ENCODE measurements at regions not wholly inside any gene's neighbourhood (a gene's known extent, or its start where the extent isn't known, plus 50 kb on each side); places are given as distances from the start of the nearest gene placed in this dataset.

GRCh38 chr14:76923431-76924370 lies 97.5 kb downstream of the LRRC74A start:
- no peaks in the 10 kb centered on the region for H4K20me1 ChIP-seq (ENCODE audit: control insufficient read depth, insufficient read depth, low read length, poor library complexity, severe bottlenecking)
- peaks cover 26 to 37% of the 10 kb centered on the region in 2 donors for H3K4me1 ChIP-seq (ENCODE audit: control insufficient read depth in 2 of 2, insufficient read depth in 2 of 2, low read length in 2 of 2)
- H3K79me2 ChIP-seq (ENCODE audit: control insufficient read depth, insufficient read depth, low read length): no peaks in the 10 kb centered on the region
- no peak overlapping the region for H3K4me3 ChIP-seq (ENCODE audit: control extremely low read depth in 1 of 5, extremely low read depth in 1 of 5, insufficient read depth in 1 of 5, low read depth in 2 of 5, low read length in 4 of 5)
- peaks cover 37% of the 10 kb centered on the region for H3K4me1 Mint-ChIP-seq
- ATAC-seq (ENCODE audit: low read depth): no peak
- TF ChIP-seq CTCF (IDR thresholded peaks at IDR 0.05): no peak
- no peak for TF ChIP-seq EZH2 (IDR thresholded peaks at IDR 0.05; ENCODE audit: borderline replicate concordance, insufficient read depth, low read depth, low read length, poor library complexity, severe bottlenecking)
- no peak overlapping the region for H3K27ac Mint-ChIP-seq
- no peak overlapping the region for H2AFZ ChIP-seq (ENCODE audit: insufficient read depth, low read depth, low read length, poor library complexity, severe bottlenecking)
- H3K27ac ChIP-seq (ENCODE audit: low read length in 2 of 2): no peak overlapping the region
- H3K36me3 ChIP-seq (replicated peaks in 1 of 2; ENCODE audit: control extremely low read depth in 1 of 2, control insufficient read depth in 1 of 2, extremely low read depth in 1 of 2, insufficient read depth in 2 of 2, low read length in 1 of 2): no peaks in the 10 kb centered on the region
- peaks cover 0 to 3% (median 0%) of the 10 kb centered on the region in 3 donors for H3K9me3 ChIP-seq (ENCODE audit: control extremely low read depth in 1 of 3, control insufficient read depth in 2 of 3, insufficient read depth in 1 of 3, low read length in 2 of 3)
- WGBS (ENCODE audit: insufficient coverage): 98% methylated on average over 9 of the region's 22 CpGs
- POLR2A ChIA-PET: no interaction called here
- CTCF ChIA-PET: interaction anchor here (0.5 to 1.6 kb wide), 4 partner anchors 11 to 101 kb away, joined by 3 to 6 read pairs (median 4); no protein-coding TSS in a partner anchor
- H3K27me3 Mint-ChIP-seq: peaks cover 21% of the 10 kb centered on the region
- H3K4me3 Mint-ChIP-seq: no peak overlapping the region
- no peak overlapping the region for H3K9ac ChIP-seq (ENCODE audit: low read length)
- H3K4me2 ChIP-seq (replicated peaks; ENCODE audit: low read depth, low read length, poor library complexity, severe bottlenecking): no peak overlapping the region
- intact Hi-C loops (cut with micrococcal nuclease): no loop called here
- no peaks in the 10 kb centered on the region for H3K9me3 Mint-ChIP-seq (ENCODE audit: insufficient read depth)
- H3K27me3 ChIP-seq (replicated peaks in 1 of 4; ENCODE audit: control extremely low read depth in 1 of 4, control insufficient read depth in 3 of 4, insufficient read depth in 4 of 4, low read length in 3 of 4): peaks cover 0 to 34% (median 6%) of the 10 kb centered on the region in 4 experiments
- DNase-seq: no peak

DNA sequence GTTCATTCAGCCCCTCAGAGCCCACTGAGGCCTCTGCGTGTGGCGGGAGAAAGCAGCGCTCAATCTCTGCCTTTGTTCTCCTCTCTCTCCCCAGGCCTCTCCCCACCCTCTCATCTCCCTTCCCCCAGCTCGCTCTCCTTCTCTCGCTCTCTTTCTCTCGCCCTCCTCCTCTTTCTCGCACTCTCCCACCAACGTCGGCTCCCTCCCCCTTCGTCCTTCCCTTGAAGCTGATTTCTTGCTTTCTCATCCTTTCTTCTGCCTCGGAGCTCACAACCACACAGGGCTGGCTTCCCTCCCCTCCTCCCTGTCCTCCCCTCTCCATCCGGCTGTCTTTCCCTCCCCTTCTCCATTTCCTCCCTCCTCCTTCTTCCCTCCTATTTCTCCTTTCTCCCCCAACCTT lies 96.4 kb downstream of the LRRC74A start:
- DNase-seq (no peak), ATAC-seq (ENCODE audit: low read depth) (no peak)
- Histone ChIP-seq H3K4me3 (ENCODE audit: control extremely low read depth in 1 of 5, extremely low read depth in 1 of 5, insufficient read depth in 1 of 5, low read depth in 2 of 5, low read length in 4 of 5) (no peak overlapping the region), H3K27ac (ENCODE audit: low read length in 2 of 2) (no peak overlapping the region), H3K36me3 (replicated peaks in 1 of 2; ENCODE audit: control extremely low read depth in 1 of 2, control insufficient read depth in 1 of 2, extremely low read depth in 1 of 2, insufficient read depth in 2 of 2, low read length in 1 of 2) (no peaks in the 10 kb centered on the region), H3K79me2 (ENCODE audit: control insufficient read depth, insufficient read depth, low read length) (no peaks in the 10 kb centered on the region), H3K9me3 (ENCODE audit: control extremely low read depth in 1 of 3, control insufficient read depth in 2 of 3, insufficient read depth in 1 of 3, low read length in 2 of 3) (peaks cover 0 to 4% (median 0%) of the 10 kb centered on the region in 3 donors), H3K4me1 (ENCODE audit: control insufficient read depth in 2 of 2, insufficient read depth in 2 of 2, low read length in 2 of 2) (peaks cover 34 to 41% of the 10 kb centered on the region in 2 donors), H3K4me2 (replicated peaks; ENCODE audit: low read depth, low read length, poor library complexity, severe bottlenecking) (no peak overlapping the region), H3K27me3 (replicated peaks in 1 of 4; ENCODE audit: control extremely low read depth in 1 of 4, control insufficient read depth in 3 of 4, insufficient read depth in 4 of 4, low read length in 3 of 4) (peaks cover 0 to 37% (median 7%) of the 10 kb centered on the region in 4 experiments), H3K9ac (ENCODE audit: low read length) (no peak overlapping the region), H4K20me1 (ENCODE audit: control insufficient read depth, insufficient read depth, low read length, poor library complexity, severe bottlenecking) (no peaks in the 10 kb centered on the region), H2AFZ (ENCODE audit: insufficient read depth, low read depth, low read length, poor library complexity, severe bottlenecking) (no peak overlapping the region)
- no peak overlapping the region for H3K27ac Mint-ChIP-seq
- POLR2A ChIA-PET: no interaction called here
- CTCF ChIA-PET: interaction anchor here (0.7 to 1.6 kb wide), 4 partner anchors 9 to 218 kb away, joined by 3 to 6 read pairs (median 4); no protein-coding TSS in a partner anchor
- TF ChIP-seq CTCF (IDR thresholded peaks at IDR 0.05): no peak
- TF ChIP-seq EZH2 (IDR thresholded peaks at IDR 0.05; ENCODE audit: borderline replicate concordance, insufficient read depth, low read depth, low read length, poor library complexity, severe bottlenecking): no peak
- WGBS (ENCODE audit: insufficient coverage): 31% methylated on average over 11 of the region's 12 CpGs
- no peak overlapping the region for H3K4me3 Mint-ChIP-seq
- intact Hi-C loops (cut with micrococcal nuclease): no loop called here
- H3K4me1 Mint-ChIP-seq: peaks cover 39% of the 10 kb centered on the region
- H3K9me3 Mint-ChIP-seq (ENCODE audit: insufficient read depth): no peaks in the 10 kb centered on the region
- H3K27me3 Mint-ChIP-seq: peaks cover 26% of the 10 kb centered on the region
